Adrenal gland (tissue), 9 donors: ENCODE measurements at regions not wholly inside any gene's neighbourhood (a gene's known extent, or its start where the extent isn't known, plus 50 kb on each side); places are given as distances from the start of the nearest gene placed in this dataset.
"Not testable (repeated sequence)": the region's sequence is repeated elsewhere in the genome, so short reads cannot be mapped to it uniquely, and the experiment has no call there.

ENCODE experiments used
- DNase-seq, 7 donors: peaks; one replicate each; pipeline ENCODE4 v3.0.0-alpha.2; 2019 to 2020
- H3K27ac ChIP-seq, 5 donors: fragments of 200-600 bp; sonication (generic) in 4 of 5; 1 replicate in 3 of 5; 2 replicates in 2 of 5; pipeline versions ENCODE4 v1.5.1 to v1.8.0; 2016 to 2020; ENCODE audit warnings: mild to moderate bottlenecking in 1 of 5
- H3K27me3 ChIP-seq: fragments of 200-600 bp; 2 replicates; pipeline ENCODE4 v1.8.0; 2021
- H3K36me3 ChIP-seq, 2 donors: fragments of 200-600 bp; replicated peaks in 1 of 2; 1 replicate in 1 of 2; 2 replicates in 1 of 2; pipeline versions ENCODE4 v1.5.1 to v1.8.0; 2018 to 2022
- H3K4me1 ChIP-seq, 2 donors: fragments of 200-600 bp; replicated peaks in 1 of 2; 1 replicate in 1 of 2; 2 replicates in 1 of 2; pipeline versions ENCODE4 v1.5.1 to v1.8.0; 2018 to 2021
- H3K4me3 ChIP-seq, 4 donors: fragments of 200-600 bp; sonication (generic) in 3 of 4; one replicate each; pipeline ENCODE4 v1.5.1; 2016 to 2018
- H3K9me3 ChIP-seq, 3 donors: fragments of 200-600 bp; sonication (generic) in 1 of 3; replicated peaks in 1 of 3; 1 replicate in 2 of 3; 2 replicates in 1 of 3; pipeline versions ENCODE4 v1.5.1 to v1.8.0; 2016 to 2021
- POLR2A ChIP-seq, 2 donors: fragments of 450-650 bp; IDR thresholded peaks; one replicate each; pipeline ENCODE4 v1.6.1; 2017; ENCODE audit warnings: antibody characterized with exemption in 2 of 2, mild to moderate bottlenecking in 2 of 2, moderate library complexity in 1 of 2
- whole genome bisulfite sequencing, 4 donors: extraction: QIAGEN DNeasy Blood & Tissue Kit in 2 of 4; methylation state at CpG; one replicate each; pipeline versions ENCODE4 v1.1.5 to v1.1.7; 2013 to 2017; 5-methylcytosine and 5-hydroxymethylcytosine counted together
- intact Hi-C, 2 donors: fragments of 100-400 bp; cut with DNase I; formaldehyde crosslinking; loops; one replicate each; pipeline versions ENCODE4 v1.14.1 to v1.15.0; 2022 to 2023
- TF ChIP-seq, protein P1 (sequence below), 6 experiments: fragments of 450-650 bp in 4 of 6; fragments of 200-600 bp in 2 of 6; sonication (generic) in 1 of 6; IDR thresholded peaks; 1 replicate in 5 of 6; 2 replicates in 1 of 6; pipeline versions ENCODE4 v1.5.1 to v1.8.0; 2016 to 2021; ENCODE audit warnings: antibody characterized with exemption in 6 of 6, mild to moderate bottlenecking in 2 of 6, moderate library complexity in 1 of 6
- donor health status: healthy with polysubstance abuse.
- donor health status: Bipolar disorder and iron deficiency.
- donor health status: DM: yes; HTN: yes; CAD: no.
- donor health status: DM: no; HTN: no; CAD: no.
- donor health status: DM: no; HTN: no; CAD: no.

DNA sequence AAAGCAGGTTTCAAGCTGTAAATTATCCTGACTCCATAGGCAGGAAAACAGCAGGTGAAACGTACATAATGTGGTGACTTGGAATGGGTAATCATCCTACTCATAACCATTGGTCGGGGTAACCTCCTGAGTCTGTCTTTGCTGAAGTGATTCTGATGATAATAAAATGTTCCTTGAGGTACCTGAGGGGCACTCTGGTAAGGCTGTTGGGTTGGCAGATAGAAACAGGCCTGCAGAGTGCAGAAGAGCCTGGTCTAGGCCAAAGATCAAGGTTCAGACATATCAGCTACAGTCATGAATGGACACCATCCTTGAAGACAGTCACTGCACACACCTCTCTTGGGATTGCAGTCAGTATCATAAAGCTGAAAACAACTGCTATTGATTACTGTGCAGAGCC lies 174.7 kb upstream of the RPL34 start:
- no peak for DNase-seq
- Histone ChIP-seq H3K27ac (no peak overlapping the region), H3K4me1 (no peaks in the 10 kb centered on the region), H3K4me3 (no peak overlapping the region), H3K27me3 (no peaks in the 10 kb centered on the region), H3K36me3 (no peaks in the 10 kb centered on the region), H3K9me3 (no peaks in the 10 kb centered on the region)
- intact Hi-C loops = no loop called here
- 83 to 94% (median 90%) methylated on average over 2 of the region's 2 CpGs for WGBS, 4 donors
- no peak for TF ChIP-seq POLR2A (IDR thresholded peaks at IDR 0.05)
- TF ChIP-seq, protein P1, sequence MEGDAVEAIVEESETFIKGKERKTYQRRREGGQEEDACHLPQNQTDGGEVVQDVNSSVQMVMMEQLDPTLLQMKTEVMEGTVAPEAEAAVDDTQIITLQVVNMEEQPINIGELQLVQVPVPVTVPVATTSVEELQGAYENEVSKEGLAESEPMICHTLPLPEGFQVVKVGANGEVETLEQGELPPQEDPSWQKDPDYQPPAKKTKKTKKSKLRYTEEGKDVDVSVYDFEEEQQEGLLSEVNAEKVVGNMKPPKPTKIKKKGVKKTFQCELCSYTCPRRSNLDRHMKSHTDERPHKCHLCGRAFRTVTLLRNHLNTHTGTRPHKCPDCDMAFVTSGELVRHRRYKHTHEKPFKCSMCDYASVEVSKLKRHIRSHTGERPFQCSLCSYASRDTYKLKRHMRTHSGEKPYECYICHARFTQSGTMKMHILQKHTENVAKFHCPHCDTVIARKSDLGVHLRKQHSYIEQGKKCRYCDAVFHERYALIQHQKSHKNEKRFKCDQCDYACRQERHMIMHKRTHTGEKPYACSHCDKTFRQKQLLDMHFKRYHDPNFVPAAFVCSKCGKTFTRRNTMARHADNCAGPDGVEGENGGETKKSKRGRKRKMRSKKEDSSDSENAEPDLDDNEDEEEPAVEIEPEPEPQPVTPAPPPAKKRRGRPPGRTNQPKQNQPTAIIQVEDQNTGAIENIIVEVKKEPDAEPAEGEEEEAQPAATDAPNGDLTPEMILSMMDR (IDR thresholded peaks at IDR 0.05) = no peak

DNA sequence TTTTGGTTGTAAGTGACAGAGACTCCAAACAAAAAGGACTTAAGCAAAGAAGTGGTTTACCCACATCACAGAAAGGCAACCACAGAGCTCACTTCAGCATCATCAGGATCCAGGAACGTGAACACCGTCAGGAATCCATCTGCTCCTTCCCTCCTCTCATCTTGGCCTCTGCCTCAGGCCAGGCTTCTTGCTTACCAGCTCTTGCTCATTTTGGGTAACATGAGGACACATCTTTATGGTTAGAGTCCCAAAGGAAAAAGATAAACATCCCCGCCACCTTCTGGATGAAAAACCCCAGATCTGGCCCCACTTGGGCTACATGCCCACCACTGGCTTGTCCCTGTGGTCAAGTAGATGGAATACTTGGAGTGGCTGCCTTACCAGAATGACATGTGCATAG lies 176.8 kb upstream of the RPL34 start:
- 91 to 98% (median 96%) methylated on average over 3 of the region's 3 CpGs for WGBS, 4 donors
- no peaks in the 10 kb centered on the region for H3K36me3 ChIP-seq
- intact Hi-C loops = no loop called here

DNA sequence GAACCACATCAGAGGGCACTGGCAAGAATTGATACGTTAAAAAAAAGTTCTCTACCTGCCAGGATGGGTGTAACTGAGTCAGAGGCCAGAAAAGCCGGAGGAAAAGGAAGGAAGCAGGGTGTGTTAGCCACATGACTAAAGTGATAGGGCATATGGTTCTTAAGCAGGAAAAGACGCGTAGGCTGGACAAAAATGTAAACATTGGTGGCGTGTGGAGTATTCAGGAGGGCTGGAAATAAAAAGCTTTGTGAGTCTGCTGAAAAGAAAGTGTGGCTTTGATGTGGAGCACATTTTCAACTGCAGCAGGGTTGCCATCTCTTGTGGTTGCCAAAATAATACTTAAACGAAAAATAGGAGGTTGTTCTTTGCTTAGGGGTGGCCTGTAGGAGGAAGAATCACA lies 186.5 kb upstream of the RPL34 start:
- Histone ChIP-seq H3K9me3 (no peaks in the 10 kb centered on the region), H3K4me1 (no peaks in the 10 kb centered on the region), H3K27me3 (no peaks in the 10 kb centered on the region), H3K27ac (no peak overlapping the region), H3K36me3 (no peaks in the 10 kb centered on the region), H3K4me3 (no peak overlapping the region)
- DNase-seq = no peak
- WGBS, 4 donors = 44 to 72% (median 64%) methylated on average over 6 of the region's 6 CpGs
- intact Hi-C loops = no loop called here
- TF ChIP-seq POLR2A (IDR thresholded peaks at IDR 0.05) = no peak
- TF ChIP-seq, protein P1 (IDR thresholded peaks at IDR 0.05) = no peak

More for the DNA sequence above, 176.8 kb upstream of the RPL34 start:
- Histone ChIP-seq H3K9me3 (no peaks in the 10 kb centered on the region), H3K27ac (no peak overlapping the region), H3K27me3 (no peaks in the 10 kb centered on the region), H3K4me1 (no peaks in the 10 kb centered on the region), H3K4me3 (no peak overlapping the region)
- no peak for TF ChIP-seq POLR2A (IDR thresholded peaks at IDR 0.05)
- TF ChIP-seq, protein P1 (IDR thresholded peaks at IDR 0.05) = no peak
- no peak for DNase-seq

DNA sequence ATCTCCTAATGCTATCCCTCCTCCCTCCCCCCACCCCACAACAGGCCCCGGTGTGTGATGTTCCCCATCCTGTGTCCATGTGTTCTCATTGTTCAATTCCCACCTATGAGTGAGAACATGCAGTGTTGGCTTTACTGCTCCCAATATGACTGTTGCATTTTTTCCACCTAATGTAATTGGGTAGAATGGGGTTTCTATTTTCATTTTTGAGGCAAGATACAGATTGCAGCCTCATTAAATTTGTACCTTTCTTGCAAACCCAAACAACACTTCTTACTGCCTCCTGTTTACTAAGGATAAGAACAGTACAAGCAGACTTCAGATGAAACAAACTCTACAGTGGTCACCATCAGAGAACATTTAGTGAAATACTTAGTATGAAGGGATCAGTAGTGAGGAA lies 187.0 kb upstream of the RPL34 start:
- WGBS, 4 donors = 80 to 100% (median 91%) methylated on average over 1 of the region's 1 CpG
- DNase-seq, intact Hi-C loops: not testable (repeated sequence)

DNA sequence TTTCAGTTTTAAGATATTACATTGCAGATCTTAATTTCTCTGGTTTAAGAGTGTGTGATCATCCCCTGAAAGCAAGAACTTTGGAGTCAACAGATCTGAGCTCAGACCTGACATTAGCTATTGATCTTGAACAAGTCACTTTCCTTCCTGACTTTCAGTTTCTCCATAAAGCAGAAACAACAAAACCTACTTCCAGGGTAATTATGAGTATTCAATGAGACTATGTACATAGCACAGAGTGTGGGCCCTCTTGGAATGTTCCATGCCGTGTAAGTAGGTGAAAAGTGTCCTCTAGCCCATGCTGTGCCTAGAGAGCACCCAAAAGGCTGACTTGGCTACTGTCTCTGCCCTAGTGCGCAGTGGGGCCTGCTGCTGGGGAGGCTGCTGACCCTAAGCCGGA lies 188.0 kb upstream of the RPL34 start:
- no peak for DNase-seq
- Histone ChIP-seq H3K4me3 (no peak overlapping the region), H3K36me3 (no peaks in the 10 kb centered on the region), H3K9me3 (no peaks in the 10 kb centered on the region), H3K27me3 (no peaks in the 10 kb centered on the region), H3K4me1 (no peaks in the 10 kb centered on the region), H3K27ac (no peak overlapping the region)
- intact Hi-C loops = no loop called here
- WGBS, 4 donors = 94 to 98% (median 97%) methylated on average over 3 of the region's 3 CpGs
- TF ChIP-seq, protein P1 (IDR thresholded peaks at IDR 0.05) = no peak
- TF ChIP-seq POLR2A (IDR thresholded peaks at IDR 0.05) = no peak

More for the DNA sequence above, 187.0 kb upstream of the RPL34 start:
- H3K4me3 ChIP-seq, H3K27me3 ChIP-seq, H3K27ac ChIP-seq, H3K9me3 ChIP-seq, H3K4me1 ChIP-seq, H3K36me3 ChIP-seq: not testable (repeated sequence)
